DND-41 (cell line): ENCODE measurements at regions not wholly inside any gene's neighbourhood (a gene's known extent, or its start where the extent isn't known, plus 50 kb on each side); places are given as distances from the start of the nearest gene placed in this dataset.

Experiments used
- ATAC-seq: fragments of 200-7000 bp; cut with Tn5 transposase; 3 replicates; pipeline ENCODE4 v1.9.1; 2021; ENCODE audit warnings: low read depth; ENCODE audit not compliant: insufficient read depth
- DNase-seq: peaks from one replicate; pipeline ENCODE4 v3.0.0-alpha.2; 2020
- H2AFZ ChIP-seq: 2 replicates; pipeline ENCODE4 v1.6.0; 2012; ENCODE audit warnings: low read depth, low read length
- H3K27ac ChIP-seq: 2 replicates; pipeline ENCODE4 v1.5.1; 2012; ENCODE audit warnings: low read length, inconsistent platforms
- H3K27me3 ChIP-seq: fragments of 200-600 bp; sonication (generic); 2 replicates; pipeline ENCODE4 v1.6.0; 2012; ENCODE audit warnings: low read length, mild to moderate bottlenecking, inconsistent platforms; ENCODE audit not compliant: insufficient read depth, poor library complexity
- H3K36me3 ChIP-seq: 2 replicates; pipeline ENCODE4 v1.5.1; 2012; ENCODE audit warnings: low read length, inconsistent platforms; ENCODE audit not compliant: insufficient read depth
- H3K4me1 ChIP-seq: 2 replicates; pipeline ENCODE4 v1.5.1; 2012; ENCODE audit warnings: mild to moderate bottlenecking, low read length; ENCODE audit not compliant: insufficient read depth
- H3K4me2 ChIP-seq: 2 replicates; pipeline ENCODE4 v1.6.0; 2012; ENCODE audit warnings: mild to moderate bottlenecking, moderate library complexity, low read length, inconsistent platforms; ENCODE audit not compliant: insufficient read depth
- H3K4me3 ChIP-seq, 2 experiments: fragments of 200-600 bp in 1 of 2; shearing (Covaris generic) in 1 of 2; 2 replicates each; pipeline ENCODE4 v1.5.1; 2012 to 2016; ENCODE audit warnings: inconsistent platforms in 2 of 2, low read length in 2 of 2, mild to moderate bottlenecking in 2 of 2, low read depth in 1 of 2, moderate library complexity in 1 of 2
- H3K79me2 ChIP-seq: 2 replicates; pipeline ENCODE4 v1.6.0; 2012; ENCODE audit warnings: low read length, inconsistent platforms; ENCODE audit not compliant: insufficient read depth
- H3K9ac ChIP-seq: 2 replicates; pipeline ENCODE4 v1.6.0; 2012; ENCODE audit warnings: low read depth, mild to moderate bottlenecking, inconsistent platforms, low read length, moderate library complexity
- H3K9me3 ChIP-seq: 2 replicates; pipeline ENCODE4 v1.5.1; 2012; ENCODE audit warnings: low read length, moderate library complexity, mild to moderate bottlenecking, inconsistent platforms; ENCODE audit not compliant: insufficient read depth, severe bottlenecking
- H4K20me1 ChIP-seq: 2 replicates; pipeline ENCODE4 v1.6.0; 2012; ENCODE audit warnings: low read length; ENCODE audit not compliant: insufficient read depth
- EZH2 ChIP-seq: IDR thresholded peaks from 3 replicates; pipeline ENCODE4 v1.6.1; 2012; ENCODE audit warnings: borderline replicate concordance, low read depth, mild to moderate bottlenecking, moderate library complexity, low read length, inconsistent platforms; ENCODE audit not compliant: severe bottlenecking
- TF ChIP-seq, protein P1 (sequence below): IDR thresholded peaks from 2 replicates; pipeline ENCODE4 v1.5.1; 2012; ENCODE audit warnings: borderline replicate concordance, low read length, moderate library complexity, mild to moderate bottlenecking; ENCODE audit not compliant: poor library complexity, severe bottlenecking; ENCODE audit errors: extremely low read depth

DNA sequence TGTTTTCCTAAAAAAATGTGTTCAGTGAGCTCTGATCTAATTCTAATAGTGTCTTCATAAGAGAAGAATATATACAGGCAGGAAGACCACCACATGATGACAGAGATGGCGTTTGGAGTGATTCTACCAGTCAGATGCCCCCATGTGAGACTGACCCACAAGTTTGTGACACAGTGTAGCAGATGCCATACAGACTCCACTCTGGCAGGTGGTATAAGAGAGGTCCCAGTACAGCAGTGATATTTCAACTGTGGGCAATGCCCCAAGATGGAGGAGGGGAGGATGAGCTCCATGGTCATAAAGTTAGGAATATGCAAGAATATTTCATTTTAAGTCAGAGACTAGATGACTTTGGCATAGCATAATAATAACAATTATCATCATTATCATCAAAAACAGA, 1022.6 kb downstream of the KCNMA1 start:
- no peak overlapping the region for H3K9ac ChIP-seq
- H3K9me3 ChIP-seq = no peaks in the 10 kb centered on the region
- H3K4me2 ChIP-seq = no peak overlapping the region
- DNase-seq (no peak), ATAC-seq (no peak)
- no peaks in the 10 kb centered on the region for H3K4me1 ChIP-seq
- H2AFZ ChIP-seq = no peak overlapping the region
- H3K79me2 ChIP-seq = no peaks in the 10 kb centered on the region
- no peaks in the 10 kb centered on the region for H3K36me3 ChIP-seq
- no peak overlapping the region for H3K27ac ChIP-seq
- no peaks in the 10 kb centered on the region for H4K20me1 ChIP-seq
- H3K27me3 ChIP-seq = no peaks in the 10 kb centered on the region
- no peak for TF ChIP-seq EZH2
- TF ChIP-seq, protein P1, sequence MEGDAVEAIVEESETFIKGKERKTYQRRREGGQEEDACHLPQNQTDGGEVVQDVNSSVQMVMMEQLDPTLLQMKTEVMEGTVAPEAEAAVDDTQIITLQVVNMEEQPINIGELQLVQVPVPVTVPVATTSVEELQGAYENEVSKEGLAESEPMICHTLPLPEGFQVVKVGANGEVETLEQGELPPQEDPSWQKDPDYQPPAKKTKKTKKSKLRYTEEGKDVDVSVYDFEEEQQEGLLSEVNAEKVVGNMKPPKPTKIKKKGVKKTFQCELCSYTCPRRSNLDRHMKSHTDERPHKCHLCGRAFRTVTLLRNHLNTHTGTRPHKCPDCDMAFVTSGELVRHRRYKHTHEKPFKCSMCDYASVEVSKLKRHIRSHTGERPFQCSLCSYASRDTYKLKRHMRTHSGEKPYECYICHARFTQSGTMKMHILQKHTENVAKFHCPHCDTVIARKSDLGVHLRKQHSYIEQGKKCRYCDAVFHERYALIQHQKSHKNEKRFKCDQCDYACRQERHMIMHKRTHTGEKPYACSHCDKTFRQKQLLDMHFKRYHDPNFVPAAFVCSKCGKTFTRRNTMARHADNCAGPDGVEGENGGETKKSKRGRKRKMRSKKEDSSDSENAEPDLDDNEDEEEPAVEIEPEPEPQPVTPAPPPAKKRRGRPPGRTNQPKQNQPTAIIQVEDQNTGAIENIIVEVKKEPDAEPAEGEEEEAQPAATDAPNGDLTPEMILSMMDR = no peak
- H3K4me3 ChIP-seq = no peak overlapping the region
